Activated T-cell treated with anti-CD3 and anti-CD28 coated beads for 4 hours (primary cell): ENCODE measurements at regions not wholly inside any gene's neighbourhood (a gene's known extent, or its start where the extent isn't known, plus 50 kb on each side); places are given as distances from the start of the nearest gene placed in this dataset.

Experiments used
- DNase-seq: peaks from one replicate; pipeline ENCODE4 v3.0.0-alpha.2; 2020

DNA sequence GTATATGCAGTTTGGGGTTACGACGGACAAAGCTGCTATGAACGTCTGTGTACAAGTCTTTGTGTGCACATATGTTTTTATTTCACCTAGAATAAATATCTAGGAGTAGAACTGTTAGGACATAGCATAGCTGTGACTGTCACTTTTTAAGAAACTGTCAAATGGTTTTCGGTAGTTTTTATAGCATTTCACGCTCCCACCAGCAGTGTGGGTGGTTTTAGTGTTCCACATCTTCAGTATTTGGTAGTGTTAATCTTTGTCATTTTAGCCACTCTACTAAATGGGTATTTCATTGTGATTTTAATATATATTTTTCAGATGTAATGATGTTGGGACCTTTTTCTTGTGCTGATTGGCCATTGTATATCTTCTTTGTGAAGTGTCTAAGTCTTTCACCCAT is 109.1 kb upstream of the BCAT1 start:
- DNase-seq, result no peak

DNA sequence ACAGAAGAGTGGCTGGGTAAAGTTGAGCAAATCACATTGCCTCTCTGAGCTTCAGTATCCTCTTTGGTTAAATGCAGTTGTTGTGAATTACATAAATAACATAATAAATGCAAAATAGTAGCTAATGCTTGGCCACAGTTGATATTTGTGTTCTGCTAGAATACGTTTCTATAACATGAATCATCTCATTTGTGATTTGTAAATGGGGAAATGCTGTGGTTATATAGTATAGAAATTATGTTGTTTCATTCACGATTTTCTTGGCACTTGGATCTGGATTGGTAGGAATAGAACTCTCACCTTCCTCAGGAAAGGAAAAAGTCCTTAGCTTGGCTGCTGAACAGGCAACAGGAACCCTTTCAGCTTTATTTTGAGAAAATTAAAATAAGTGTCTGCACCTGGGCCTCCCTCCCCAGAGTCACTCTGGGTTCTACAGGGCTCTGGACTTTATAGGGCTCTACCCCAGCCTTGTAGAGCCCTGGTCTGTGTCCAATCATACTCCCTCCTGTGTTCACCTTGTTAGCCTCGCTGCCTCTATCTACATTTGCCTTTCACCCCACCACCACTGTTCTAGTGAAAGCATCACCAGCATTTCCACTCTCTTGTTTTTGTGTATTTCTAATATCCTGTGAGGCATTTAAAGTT is 107.7 kb upstream of the BCAT1 start:
- no peak for DNase-seq

DNA sequence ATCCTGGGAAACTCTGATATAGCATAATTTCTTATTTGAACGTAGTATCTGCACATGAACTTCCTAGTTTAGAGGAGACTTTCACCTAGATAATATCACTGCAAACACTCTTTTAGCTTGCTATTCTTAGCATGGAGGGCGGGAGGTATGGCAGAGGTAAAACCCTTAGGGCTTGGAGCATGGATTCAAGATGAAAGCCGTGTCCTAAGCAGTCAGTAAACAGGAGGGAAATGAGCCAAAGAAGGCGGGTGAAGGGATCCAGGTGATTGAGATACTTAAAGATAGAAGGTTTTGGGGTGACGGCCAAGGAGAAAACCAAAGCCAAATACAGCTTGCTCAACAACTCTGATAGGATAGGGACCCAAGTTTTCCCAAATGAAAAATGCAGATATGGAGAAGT is 107.1 kb upstream of the BCAT1 start:
- no peak for DNase-seq

DNA sequence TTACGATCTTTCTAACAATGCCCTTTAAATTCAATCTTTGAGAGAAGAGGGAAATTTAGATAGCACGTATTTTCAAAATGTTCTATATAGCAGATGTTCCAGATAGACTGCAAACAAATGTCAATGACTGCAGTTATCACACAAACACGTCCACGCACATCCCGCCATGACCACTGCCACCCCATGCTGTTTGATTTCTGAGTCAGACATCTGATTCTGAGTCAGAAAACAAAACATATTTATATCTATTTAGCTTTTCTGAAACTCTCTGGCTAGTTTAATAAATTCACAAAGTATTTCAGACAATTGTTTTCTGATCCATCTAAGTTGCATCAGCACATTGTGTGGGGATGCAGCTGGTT is 105.9 kb upstream of the BCAT1 start:
- peak; percentile 21 for DNase-seq

DNA sequence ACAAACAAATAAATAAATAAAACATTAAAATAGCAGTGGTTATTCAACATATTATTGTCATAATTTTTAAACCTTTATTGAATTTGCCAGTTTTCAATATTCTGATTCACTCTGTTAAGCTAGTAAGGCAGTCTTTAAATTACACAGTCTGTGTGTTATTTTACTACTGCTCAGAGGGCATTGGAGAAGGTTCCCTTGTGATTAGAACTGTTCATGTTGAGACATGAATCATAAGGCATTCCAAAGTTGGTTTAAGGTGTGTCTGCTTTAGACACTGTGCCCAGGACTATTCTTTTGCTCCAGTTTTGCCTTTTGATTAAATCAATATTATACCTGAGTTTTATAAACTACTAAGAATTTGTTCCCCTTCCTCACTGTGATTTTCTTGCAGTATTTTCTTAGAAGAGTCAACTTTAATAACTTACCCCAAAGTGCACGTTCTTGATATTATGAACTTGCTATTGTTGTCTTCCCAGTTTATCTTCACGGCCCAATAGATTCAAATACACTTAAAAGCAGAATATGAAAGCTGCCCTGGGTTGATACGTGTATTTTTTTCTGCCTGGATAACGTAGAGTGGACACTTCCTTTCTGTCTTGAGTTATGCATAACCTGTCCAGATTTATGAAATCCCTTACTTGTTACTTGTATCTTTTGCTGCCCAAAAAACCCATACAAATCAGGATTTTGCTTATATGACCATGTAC is 105.3 kb upstream of the BCAT1 start:
- no peak for DNase-seq

DNA sequence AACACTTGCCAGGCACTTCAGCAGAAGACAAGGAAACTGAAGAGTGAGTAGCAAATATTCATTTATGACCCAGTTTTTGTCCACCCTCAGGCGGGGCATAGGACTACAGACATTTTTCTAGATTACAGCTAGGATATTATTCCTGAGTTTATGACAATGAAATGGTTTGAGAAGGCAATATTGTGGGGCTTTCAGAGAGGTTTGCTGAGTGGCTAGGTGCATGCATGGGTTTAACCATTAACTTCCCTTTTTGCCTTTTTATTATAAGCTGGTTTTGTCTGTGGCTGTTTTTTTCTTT is 104.0 kb upstream of the BCAT1 start:
- DNase-seq, result no peak

DNA sequence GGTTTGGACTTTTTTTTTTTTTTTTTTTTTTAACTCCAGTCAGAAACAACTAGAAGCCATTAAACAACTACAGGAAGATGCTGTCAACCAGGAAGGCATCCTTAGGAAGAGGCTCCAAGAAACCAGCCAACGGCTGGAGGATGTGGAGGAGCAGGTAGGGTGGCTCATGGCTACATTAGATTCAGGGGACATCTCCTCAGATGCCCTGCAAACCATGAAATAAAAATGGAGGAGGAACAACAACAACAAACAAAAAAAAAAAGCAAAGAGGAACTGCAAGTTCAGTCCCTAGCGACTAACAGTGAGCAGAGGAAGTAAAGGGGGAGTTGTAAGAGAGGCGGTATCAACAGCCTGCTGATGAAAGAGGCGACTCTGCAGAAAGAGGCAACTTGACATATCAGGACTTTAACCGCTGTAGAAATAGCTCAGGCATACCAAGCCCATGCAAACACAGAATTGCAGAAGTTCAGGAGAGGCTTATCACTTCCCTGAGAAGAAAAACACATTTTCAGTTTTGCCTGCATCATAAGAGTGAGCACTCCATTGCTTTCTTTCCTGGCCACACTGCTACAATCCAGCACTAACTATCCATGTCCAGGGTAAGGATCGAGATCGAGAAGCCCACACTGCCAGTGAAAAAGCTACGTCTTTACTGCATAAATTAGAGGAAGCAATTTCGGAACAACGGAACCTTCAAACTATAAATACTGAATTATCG is 103.5 kb upstream of the BCAT1 start:
- peak; percentile 31 for DNase-seq

DNA sequence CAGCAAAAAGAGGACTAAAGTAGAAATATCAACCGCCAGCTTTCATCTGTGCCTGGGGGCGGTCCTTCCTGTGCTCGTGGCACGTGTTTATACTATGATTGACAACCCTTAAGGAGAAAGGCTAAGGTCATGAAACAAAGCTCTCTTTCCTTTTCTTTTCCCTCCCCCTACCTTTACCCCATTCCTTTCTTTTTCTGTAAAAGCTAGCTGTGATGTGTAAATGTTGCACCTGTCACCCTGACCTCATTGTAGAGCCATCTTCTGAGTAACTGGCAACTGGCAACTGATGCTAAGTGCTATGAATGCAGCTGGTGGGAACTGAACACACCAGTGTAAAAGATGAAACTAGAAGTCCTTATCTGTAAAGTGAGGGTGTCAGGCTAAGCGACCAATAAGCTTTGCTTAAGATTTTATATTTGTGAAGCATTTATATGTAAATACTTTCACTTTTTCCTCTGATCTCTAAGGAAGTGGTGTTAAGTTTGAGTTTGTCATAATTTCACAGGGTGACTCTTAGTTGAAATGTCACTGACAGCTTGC is 102.8 kb upstream of the BCAT1 start:
- peak; percentile 20 for DNase-seq

DNA sequence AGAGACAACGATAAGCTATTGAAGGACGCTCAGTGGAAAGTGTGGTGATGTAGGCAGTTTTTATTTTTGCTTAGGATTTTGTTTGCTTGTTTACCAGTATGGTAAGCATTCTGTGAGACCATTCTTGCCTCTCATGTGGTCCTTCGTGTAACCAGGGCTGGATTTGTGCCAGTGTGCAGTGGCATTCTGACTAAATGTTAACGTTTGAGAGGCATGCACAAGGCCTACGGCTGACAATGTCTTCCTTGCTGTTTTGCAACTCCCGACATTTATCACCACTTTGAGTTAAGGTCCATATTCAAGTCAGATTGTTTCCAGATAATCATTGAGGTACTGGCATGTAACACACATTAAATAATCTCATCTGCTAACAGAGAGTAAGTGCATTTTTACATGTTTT is 102.3 kb upstream of the BCAT1 start:
- DNase-seq, result no peak

DNA sequence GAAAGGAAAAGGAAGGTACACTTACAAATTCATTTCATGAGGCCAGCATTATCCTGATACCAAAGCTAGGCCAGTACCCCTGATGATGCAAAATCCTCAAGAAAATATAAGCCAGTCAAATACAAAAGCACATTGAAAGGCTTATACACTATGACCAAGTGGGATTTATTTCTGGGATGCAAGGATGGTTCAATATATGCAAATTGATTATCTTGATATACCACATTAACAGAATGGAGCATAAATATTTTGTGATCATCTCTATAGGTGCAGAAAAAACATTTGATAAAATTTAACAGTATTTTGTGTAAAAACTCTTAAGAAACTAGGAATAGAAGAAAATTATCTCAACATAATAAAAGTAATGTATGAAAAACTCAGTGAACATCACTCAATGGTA is 97.0 kb upstream of the BCAT1 start:
- DNase-seq, result no peak

DNA sequence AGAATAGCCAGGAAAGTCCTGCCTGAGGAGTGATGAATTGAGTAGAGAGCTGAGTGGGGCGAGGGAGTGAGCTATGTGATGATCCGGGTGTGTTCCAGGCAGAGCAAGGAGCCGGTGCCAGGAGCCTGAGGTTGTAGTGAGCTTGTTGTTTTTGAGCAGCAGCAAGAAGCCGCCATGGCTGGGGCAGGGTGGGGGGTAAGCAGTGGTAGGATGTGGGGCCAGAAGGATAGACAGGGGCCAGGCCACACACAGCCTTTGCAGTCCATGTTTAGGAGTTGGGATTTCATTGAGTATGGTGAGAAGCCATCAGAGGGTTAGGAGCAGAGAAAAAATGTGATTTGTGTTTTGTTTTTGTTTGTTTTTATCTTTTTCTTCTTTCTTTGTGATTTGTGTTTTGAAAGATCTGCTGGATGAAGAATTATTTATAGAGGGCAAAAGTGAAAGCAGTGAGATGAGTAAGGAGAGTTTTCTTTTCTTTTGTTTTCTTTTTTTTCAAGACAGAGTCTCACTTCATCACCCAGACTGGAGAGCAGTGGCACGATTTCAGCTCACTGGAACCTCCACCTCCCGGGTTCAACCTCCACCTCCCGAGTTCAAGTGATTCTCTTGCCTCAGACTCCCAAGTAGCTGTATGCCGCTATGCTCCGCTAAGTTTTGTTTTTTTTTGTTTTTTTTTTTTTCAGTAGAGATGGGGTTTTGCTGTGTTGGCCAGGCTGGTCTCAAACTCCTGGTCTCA is 92.3 kb upstream of the BCAT1 start:
- DNase-seq, result no peak

DNA sequence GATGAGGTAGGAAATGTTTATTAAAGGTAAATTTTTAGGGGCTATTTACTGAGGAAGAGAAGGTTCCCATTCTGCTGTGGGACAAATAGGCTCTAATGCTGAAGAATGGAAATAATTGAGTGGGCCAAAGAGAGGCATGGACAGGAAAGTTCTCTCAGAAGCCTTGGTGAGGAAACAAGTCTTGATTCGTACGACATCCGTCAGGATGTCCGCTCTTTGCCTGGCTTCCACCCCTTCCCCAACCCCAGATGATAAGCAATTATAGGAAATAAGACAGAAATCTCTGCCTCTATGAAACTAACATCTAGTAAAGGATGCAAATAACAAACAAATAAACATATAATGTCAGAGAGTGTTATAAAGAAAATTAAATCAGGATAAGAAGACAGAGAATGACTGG is 91.7 kb upstream of the BCAT1 start:
- DNase-seq, result no peak

DNA sequence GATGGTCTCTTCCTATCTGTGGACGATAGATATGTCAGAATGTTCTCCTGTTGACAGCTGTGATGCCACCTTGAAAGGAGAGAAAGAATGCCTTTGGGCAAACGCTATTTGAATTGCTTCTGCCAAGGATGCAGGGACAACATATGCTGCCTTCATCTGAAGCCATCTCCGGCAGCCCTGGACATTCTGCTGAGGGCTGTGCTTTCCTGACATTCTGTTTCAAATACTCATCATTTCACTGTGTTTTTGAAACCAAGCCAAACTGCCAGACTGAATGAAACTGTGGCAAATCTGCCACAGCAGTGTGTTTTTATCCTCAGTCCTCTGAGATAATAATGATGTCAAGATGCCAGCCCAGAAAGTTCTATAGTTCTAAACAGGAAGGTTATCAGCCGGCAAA is 85.8 kb upstream of the BCAT1 start:
- no peak for DNase-seq

DNA sequence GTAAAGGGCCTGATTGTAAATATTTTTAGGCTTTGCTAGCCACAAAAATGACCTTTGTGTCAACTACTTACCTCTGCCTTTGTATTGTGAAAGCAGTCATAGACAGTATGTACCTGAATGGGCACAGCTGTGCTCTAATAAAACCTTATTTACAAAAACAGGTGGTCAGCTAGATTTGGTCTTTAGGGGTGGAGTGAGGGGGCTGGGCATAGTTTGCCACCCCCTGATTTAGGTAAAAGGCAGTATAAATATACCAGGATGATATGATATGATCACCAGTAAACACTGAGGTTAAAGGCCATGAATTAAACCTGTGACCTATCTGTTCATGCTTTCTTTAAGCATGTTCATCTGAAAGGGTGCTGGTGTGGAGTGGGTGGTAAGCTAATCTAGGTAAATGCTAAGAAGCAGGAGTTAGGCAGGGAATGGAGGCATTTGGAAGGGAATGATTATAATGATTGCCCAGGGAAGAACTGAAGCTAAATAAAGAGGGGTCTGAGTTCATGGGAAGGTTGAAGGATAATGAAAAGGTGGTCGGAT is 77.1 kb upstream of the BCAT1 start:
- DNase-seq, result no peak

DNA sequence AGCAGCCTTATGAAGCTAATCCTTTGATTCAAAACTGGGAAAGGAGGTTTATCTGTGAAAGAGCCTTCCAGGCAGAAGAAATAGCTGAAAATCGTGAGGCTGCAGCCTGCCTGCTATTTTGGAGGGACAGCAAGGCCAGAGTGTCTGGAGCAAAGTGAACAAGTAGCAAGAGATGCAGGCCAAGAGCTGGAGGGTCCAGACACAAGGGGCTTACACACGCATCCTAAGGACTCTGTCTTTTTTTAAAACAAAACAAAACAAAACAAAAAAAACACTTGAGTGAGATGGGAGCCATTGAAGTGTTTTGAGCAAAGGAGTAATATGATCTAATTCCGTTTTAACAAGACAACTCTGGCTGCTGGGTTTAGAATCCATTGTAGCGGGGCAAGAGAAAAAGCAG is 76.4 kb upstream of the BCAT1 start:
- DNase-seq, result no peak

DNA sequence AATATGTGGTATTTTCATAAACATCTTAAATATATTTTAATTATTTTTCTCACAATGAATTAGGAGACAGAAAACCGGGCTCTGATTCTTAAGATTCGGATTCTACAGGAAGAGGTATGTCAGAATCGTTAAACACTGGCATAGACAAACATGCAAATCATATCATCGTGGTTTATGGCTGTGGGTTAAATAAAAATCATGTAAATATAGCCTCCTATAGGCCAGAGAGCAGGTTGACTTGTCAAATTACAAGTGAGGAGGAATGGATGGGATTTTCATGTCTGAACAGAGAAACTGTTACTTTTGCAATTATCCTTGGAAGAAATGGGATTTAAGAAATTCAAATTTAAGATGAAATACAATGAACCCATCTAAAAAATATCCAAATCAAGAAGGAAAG is 74.9 kb upstream of the BCAT1 start:
- no peak for DNase-seq

DNA sequence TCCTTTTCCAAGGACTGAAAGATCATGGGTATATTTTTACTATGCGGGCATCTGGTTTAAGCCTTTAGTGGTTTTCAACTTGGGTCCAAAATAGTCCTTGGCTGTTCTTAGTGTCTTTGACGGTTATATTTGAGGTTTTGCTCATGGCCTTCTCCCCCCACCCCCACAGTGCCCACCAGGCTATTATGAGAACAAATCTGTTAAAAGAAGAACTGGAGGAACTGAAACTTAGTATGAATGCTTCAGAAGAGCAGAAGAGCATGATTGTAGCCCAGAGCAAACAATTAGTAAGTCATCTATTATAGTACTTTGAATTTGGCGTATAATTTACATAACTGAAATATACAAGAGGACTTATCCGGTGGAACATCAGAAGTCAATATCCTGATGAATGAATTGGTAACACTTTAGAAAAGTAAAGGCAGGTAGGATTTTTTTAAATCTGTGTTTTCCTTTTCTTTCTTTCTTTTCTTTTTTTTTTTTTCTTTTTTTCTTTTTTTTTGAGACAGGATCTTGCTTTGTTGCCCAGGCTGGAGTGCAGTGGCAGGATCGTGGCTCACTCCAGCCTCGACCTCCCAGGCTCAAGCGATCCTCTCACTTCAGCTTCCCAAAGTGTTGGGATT is 71.8 kb upstream of the BCAT1 start:
- no peak for DNase-seq

DNA sequence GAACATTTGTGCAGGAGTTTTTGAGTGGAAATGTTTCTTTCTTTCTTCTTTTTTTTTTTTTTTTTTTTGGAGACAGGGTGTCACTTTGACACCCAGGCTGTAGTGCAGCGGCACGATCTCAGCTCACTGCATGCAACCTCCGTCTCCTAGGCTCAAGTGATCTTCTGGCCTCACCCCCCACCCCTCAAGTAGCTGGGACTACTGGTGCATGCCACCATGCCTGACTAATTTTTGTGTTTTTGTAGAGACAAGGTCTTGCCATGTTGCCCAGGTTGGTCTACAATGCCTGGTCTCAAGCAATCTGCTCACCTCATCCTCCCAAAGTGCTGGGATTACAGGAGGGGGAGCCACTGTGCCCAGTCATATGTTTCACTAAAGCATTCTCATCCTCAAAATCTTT is 69.2 kb upstream of the BCAT1 start:
- DNase-seq, result no peak

DNA sequence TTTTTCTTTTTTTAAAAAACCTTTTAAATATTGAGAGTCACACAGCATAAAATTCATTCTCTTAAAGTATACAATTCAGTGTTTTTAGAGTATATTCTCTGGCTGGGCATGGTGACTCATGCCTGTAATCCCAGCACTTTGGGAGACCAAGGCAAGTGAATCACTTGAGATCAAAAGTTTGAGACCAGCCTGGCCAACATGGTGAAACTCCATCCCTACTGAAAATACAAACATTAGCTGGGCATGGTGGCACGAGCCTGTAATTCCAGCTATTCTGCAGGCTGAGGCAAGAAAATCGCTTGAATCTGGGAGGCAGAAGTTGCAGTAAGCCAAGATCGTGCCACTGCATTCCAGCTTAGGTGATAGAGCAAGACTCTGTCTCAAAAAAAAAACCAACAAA is 68.4 kb upstream of the BCAT1 start:
- DNase-seq, result no peak

DNA sequence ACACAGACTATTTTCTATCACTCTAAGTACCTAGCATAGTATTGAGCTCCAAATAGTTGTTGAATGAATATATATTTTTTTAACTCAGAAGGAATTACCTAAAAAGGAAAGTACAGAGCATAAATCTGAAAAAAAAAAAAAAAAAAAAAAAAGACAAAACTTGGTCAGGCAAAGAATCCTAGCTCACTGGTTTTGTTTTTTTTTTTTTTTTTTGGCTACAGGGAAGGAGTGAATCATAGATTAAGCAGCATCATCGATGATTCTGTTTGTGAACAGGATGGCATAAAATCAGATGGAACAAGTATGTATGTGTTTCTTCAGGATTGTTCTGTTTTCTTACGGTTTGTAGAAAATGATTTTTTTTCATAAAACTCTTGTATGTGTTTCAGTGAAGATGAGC is 66.1 kb upstream of the BCAT1 start:
- DNase-seq, result no peak

DNA sequence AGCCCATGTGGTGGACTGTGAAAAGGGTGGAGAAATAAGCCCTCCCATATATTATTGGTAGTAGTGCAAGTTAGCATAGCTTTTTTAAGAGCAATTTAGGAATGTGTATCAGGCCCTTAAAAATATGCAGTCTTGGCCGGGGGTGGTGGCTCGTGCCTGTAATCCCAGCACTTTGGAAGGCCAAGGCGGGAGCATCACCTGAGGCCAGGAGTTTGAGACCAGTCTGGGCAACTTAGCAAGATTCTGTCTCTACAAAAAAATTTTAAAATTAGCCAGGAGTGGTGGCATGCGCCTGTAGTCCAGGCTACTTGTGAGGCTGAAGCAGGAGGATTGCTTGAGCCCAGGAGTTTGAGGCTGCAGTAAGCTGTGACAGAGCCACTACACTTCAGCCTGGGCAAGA is 64.2 kb upstream of the BCAT1 start:
- no peak for DNase-seq

DNA sequence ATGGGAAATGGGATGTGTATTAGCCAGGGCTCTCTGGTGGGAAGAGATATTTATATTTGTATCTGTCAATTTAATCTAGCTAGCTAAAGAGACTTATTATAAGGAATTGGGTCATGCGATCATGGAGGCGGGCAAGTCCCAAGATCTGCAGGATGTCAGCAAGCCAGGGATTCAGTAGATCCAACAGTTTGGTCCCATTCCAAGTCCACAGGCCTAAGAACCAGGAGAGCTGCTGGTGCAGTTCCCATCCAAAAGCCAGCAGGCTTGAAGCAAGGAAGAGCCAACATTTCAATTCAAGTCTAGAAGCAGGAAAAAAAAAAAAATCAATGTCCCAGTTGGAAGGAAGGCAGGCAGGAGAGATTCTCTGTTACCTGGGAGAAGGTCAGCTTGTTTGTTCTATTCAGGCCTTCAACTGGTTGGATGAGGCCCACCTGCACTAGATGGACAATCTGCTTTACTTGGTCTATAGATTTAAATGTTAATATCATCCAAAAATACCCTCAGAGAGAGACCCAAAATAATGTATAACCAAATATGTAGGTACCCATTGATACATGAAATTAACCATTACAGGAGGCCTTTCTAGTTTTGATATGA is 60.7 kb upstream of the BCAT1 start:
- no peak for DNase-seq

DNA sequence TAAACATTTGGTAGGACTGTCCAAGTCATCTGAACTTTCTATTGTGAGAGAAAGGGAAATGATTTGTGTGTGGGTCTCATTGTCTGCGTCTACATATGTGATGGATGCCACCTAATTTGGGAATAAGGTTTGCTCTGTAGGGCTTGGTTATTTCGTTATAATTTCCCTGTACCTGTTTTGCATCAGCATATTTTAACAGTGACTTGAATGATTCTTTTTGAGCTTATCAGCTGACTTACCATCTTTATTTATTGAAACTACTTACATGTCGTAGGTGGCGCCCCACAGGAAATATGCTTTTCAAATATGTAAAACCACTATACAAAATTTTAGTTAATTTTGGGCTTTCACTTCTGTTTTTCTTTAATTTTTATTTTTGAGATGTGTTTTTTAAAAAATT is 56.5 kb upstream of the BCAT1 start:
- DNase-seq, result no peak
